ENCODE measurements at regions not wholly inside any gene's neighbourhood (a gene's known extent, or its start where the extent isn't known, plus 50 kb on each side); places are given as distances from the start of the nearest gene placed in this dataset.
A peak's percentile ranks its signal among the peaks of the same experiment; 100 is the strongest.

DNA sequence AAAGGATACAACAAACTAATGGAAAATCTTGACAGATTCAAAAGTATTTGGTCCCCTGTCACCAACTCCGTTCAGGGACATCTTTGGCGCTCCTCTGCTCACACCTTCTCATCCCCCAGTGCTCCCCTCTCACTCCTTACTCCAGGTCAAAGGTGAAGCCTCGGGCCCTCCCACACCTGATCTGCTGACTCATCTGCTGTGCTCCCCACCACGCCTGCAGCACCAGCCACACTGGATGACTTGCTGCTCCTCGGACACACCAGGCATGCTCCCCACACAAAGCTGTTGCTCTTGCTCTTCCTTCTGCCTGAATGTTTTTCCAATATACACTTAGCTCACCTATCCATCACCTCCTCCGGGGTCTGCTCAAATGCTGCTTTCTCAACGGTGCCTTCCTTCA lies 123.4 kb downstream of the ESM1 start:
- H3K27ac Mint-ChIP-seq (ENCODE audit: unreplicated experiment): no peak overlapping the region
- peaks cover 6% of the 10 kb centered on the region for H3K9me3 Mint-ChIP-seq (ENCODE audit: unreplicated experiment)
- no peak for DNase-seq (ENCODE audit: low spot score)
- peaks cover 9% of the 10 kb centered on the region for H3K4me1 Mint-ChIP-seq (ENCODE audit: unreplicated experiment)
- no peak overlapping the region for H3K4me3 Mint-ChIP-seq (ENCODE audit: unreplicated experiment)
- H3K36me3 Mint-ChIP-seq (ENCODE audit: low read depth, unreplicated experiment): peaks cover 5% of the 10 kb centered on the region
- TF ChIP-seq, protein P1, sequence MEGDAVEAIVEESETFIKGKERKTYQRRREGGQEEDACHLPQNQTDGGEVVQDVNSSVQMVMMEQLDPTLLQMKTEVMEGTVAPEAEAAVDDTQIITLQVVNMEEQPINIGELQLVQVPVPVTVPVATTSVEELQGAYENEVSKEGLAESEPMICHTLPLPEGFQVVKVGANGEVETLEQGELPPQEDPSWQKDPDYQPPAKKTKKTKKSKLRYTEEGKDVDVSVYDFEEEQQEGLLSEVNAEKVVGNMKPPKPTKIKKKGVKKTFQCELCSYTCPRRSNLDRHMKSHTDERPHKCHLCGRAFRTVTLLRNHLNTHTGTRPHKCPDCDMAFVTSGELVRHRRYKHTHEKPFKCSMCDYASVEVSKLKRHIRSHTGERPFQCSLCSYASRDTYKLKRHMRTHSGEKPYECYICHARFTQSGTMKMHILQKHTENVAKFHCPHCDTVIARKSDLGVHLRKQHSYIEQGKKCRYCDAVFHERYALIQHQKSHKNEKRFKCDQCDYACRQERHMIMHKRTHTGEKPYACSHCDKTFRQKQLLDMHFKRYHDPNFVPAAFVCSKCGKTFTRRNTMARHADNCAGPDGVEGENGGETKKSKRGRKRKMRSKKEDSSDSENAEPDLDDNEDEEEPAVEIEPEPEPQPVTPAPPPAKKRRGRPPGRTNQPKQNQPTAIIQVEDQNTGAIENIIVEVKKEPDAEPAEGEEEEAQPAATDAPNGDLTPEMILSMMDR (IDR thresholded peaks at IDR 0.05; ENCODE audit: unreplicated experiment): no peak
- peaks cover 4% of the 10 kb centered on the region for H3K27me3 Mint-ChIP-seq (ENCODE audit: unreplicated experiment)

DNA sequence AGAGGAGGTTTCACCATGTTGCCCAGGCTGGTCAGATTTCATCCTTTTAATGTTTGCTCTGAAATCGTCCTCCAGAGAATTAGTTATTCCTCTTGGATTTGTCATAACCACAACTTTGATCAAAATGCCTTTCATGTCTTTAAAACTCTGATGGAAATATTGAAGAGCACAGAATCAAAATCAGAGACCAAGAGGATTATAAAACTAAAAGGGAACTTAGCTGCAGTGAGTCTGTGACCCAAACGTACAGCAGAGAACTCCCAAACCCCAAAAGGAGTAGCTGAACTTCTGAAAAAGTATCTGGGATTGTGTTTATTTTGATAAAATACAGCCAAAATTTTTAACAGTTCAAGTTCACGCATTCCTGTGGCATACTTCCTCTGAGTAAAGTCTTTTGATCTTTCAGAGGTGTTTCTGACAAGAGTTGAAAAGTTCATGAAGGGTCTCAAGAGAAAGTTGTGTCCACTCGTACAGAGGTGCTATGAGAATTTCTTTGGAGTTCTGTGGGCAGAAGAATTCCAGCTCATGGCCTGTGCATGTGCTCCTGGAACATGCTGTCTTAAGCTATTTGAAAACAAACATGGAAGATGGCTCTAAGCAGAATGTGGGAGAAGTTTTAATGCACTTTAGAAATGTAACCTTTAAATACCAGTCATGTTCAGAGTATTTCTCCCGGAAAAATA lies 124.0 kb downstream of the ESM1 start:
- Mint-ChIP-seq H3K27me3 (ENCODE audit: unreplicated experiment) (peaks cover 4% of the 10 kb centered on the region), H3K4me1 (ENCODE audit: unreplicated experiment) (peaks cover 9% of the 10 kb centered on the region), H3K27ac (ENCODE audit: unreplicated experiment) (no peak overlapping the region), H3K4me3 (ENCODE audit: unreplicated experiment) (no peak overlapping the region), H3K36me3 (ENCODE audit: low read depth, unreplicated experiment) (peaks cover 5% of the 10 kb centered on the region), H3K9me3 (ENCODE audit: unreplicated experiment) (peaks cover 6% of the 10 kb centered on the region)
- TF ChIP-seq, protein P1 (IDR thresholded peaks at IDR 0.05; ENCODE audit: unreplicated experiment): no peak
- DNase-seq (ENCODE audit: low spot score): no peak

DNA sequence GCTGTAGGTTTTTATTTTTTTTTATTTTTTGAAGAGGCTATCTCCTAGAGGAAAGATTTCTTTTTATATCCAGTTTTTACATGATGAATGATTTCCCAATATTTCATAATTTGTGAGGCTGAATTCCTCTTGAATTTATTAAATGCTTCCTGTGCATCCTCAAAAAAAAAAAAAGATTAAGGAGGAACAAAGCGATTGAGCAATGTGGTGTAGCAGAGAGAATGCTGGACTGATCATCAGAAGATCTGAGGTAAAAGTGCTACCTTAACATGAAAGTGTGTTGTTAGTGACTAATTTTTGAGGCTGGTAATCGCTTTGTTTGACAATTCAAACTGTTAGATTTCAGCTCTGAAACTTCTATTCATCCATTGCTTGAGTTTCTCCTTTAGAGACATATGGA lies 125.1 kb downstream of the ESM1 start:
- no peak overlapping the region for H3K4me3 Mint-ChIP-seq (ENCODE audit: unreplicated experiment)
- H3K9me3 Mint-ChIP-seq (ENCODE audit: unreplicated experiment): peaks cover 6% of the 10 kb centered on the region
- no peak for DNase-seq (ENCODE audit: low spot score)
- H3K4me1 Mint-ChIP-seq (ENCODE audit: unreplicated experiment): peaks cover 9% of the 10 kb centered on the region
- TF ChIP-seq, protein P1 (IDR thresholded peaks at IDR 0.05; ENCODE audit: unreplicated experiment): no peak
- H3K27me3 Mint-ChIP-seq (ENCODE audit: unreplicated experiment): peaks cover 4% of the 10 kb centered on the region
- H3K36me3 Mint-ChIP-seq (ENCODE audit: low read depth, unreplicated experiment): peaks cover 5% of the 10 kb centered on the region
- H3K27ac Mint-ChIP-seq (ENCODE audit: unreplicated experiment): no peak overlapping the region

DNA sequence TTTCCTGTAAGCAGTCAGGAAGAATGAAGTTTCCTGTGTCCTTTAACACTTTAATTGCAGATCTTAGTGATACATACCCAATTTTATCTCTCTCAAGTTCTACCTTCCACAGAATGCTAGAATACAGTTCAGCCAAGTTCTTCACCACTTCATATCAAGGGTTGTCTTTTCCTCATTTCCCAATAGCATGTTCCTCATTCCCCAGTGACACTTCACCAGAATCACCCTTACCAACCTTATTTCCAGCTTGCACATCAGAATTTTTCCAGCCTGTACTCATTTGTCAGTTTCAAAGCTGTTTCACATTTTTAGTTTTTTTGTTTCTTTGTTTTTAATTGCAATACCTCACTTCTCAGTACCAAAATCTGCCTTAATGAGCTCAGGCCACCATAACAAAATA lies 126.1 kb downstream of the ESM1 start:
- H3K9me3 Mint-ChIP-seq (ENCODE audit: unreplicated experiment): peaks cover 6% of the 10 kb centered on the region
- peaks cover 9% of the 10 kb centered on the region for H3K4me1 Mint-ChIP-seq (ENCODE audit: unreplicated experiment)
- no peak for DNase-seq (ENCODE audit: low spot score)
- peaks cover 4% of the 10 kb centered on the region for H3K27me3 Mint-ChIP-seq (ENCODE audit: unreplicated experiment)
- TF ChIP-seq, protein P1 (IDR thresholded peaks at IDR 0.05; ENCODE audit: unreplicated experiment): no peak
- peak overlapping the region; percentile 2 for H3K4me3 Mint-ChIP-seq (ENCODE audit: unreplicated experiment)
- peaks cover 5% of the 10 kb centered on the region for H3K36me3 Mint-ChIP-seq (ENCODE audit: low read depth, unreplicated experiment)
- no peak overlapping the region for H3K27ac Mint-ChIP-seq (ENCODE audit: unreplicated experiment)

DNA sequence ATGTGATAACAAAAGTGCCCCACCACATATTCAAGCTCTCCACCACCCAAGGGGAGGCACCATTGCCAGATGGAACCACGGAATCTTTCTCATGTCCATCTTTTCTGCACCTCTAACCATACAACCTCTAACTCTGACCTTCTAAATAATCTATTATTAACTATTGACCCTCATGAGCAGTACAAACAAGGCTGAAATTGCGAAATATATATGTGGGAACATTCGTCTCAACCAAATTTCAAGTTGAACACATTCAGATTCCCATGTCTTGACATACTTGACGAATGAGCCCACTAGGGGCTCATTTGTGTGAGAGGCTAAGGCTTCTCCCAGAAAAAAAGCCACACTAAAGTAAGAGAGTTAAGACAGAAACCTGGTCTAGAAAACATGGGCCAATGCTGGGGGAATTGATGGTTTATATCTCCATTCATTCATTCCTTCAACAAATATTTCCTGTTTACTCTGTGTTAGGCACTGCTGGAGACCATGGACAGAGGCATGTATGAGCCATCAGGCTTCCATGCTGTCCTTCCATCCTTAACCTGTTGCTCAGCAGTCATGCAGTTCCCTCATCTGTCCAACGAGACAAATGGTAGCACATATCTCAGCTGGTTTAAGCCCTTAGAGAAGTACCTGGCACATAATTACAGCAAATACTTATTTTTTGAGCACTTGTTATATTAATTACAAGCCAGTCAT lies 130.4 kb downstream of the ESM1 start:
- Mint-ChIP-seq H3K27ac (ENCODE audit: unreplicated experiment) (no peak overlapping the region), H3K36me3 (ENCODE audit: low read depth, unreplicated experiment) (peaks cover 5% of the 10 kb centered on the region), H3K27me3 (ENCODE audit: unreplicated experiment) (peaks cover 4% of the 10 kb centered on the region), H3K9me3 (ENCODE audit: unreplicated experiment) (peaks cover 6% of the 10 kb centered on the region), H3K4me1 (ENCODE audit: unreplicated experiment) (peaks cover 11% of the 10 kb centered on the region), H3K4me3 (ENCODE audit: unreplicated experiment) (no peak overlapping the region)
- TF ChIP-seq, protein P1 (IDR thresholded peaks at IDR 0.05; ENCODE audit: unreplicated experiment): no peak
- no peak for DNase-seq (ENCODE audit: low spot score)

Measured in endothelial cell (in vitro differentiated cells).